Astrocyte (in vitro differentiated cells and primary cell): ENCODE measurements at regions not wholly inside any gene's neighbourhood (a gene's known extent, or its start where the extent isn't known, plus 50 kb on each side); places are given as distances from the start of the nearest gene placed in this dataset.

ENCODE experiments used
- EZH2 ChIP-seq: IDR thresholded peaks from 2 replicates; pipeline ENCODE4 v1.6.1; 2012; ENCODE audit warnings: mild to moderate bottlenecking, low read length, inconsistent platforms; ENCODE audit not compliant: insufficient read depth
- TF ChIP-seq, protein P1 (sequence below): IDR thresholded peaks from 2 replicates; pipeline ENCODE4 v1.5.1; 2011; ENCODE audit warnings: low read depth, mild to moderate bottlenecking, inconsistent platforms, low read length, moderate library complexity; ENCODE audit not compliant: insufficient read depth

DNA sequence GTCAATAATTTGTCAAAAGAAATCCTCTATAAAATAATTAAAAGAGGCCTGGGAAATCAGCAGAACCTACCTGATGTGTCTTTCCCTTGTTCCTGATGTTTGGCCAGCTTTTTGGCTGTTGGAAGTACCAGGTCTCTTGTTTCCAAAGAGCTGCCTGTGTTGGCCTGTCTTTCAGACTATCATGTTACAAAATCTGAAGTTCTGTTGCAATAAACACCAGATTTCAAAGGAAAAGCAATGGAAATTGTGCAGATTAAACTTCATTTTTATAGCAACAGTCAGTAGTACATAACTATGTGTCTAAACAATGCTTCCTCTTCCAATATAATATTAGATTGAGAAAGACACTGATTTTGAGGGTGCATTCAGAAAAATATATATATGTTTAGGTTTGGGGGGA is 647.2 kb upstream of the CXADR start:
- TF ChIP-seq, protein P1, sequence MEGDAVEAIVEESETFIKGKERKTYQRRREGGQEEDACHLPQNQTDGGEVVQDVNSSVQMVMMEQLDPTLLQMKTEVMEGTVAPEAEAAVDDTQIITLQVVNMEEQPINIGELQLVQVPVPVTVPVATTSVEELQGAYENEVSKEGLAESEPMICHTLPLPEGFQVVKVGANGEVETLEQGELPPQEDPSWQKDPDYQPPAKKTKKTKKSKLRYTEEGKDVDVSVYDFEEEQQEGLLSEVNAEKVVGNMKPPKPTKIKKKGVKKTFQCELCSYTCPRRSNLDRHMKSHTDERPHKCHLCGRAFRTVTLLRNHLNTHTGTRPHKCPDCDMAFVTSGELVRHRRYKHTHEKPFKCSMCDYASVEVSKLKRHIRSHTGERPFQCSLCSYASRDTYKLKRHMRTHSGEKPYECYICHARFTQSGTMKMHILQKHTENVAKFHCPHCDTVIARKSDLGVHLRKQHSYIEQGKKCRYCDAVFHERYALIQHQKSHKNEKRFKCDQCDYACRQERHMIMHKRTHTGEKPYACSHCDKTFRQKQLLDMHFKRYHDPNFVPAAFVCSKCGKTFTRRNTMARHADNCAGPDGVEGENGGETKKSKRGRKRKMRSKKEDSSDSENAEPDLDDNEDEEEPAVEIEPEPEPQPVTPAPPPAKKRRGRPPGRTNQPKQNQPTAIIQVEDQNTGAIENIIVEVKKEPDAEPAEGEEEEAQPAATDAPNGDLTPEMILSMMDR = no peak
- TF ChIP-seq EZH2 = no peak
